ENCODE measurements at regions not wholly inside any gene's neighbourhood (a gene's known extent, or its start where the extent isn't known, plus 50 kb on each side); places are given as distances from the start of the nearest gene placed in this dataset.
"Not testable (repeated sequence)": the region's sequence is repeated elsewhere in the genome, so short reads cannot be mapped to it uniquely, and the experiment has no call there.

GRCh38 chrX:82528525-82528924 lies 979.6 kb upstream of the POU3F4 start:
- no peaks in the 10 kb centered on the region for H3K4me1 ChIP-seq (ENCODE audit: control insufficient read depth, extremely low read depth, insufficient read depth, low read length)
- H3K9ac ChIP-seq (ENCODE audit: insufficient read depth, low read length) = no peak overlapping the region
- H4K20me1 ChIP-seq (ENCODE audit: control insufficient read depth, extremely low read depth, insufficient read depth, low read length) = no peaks in the 10 kb centered on the region
- TF ChIP-seq EZH2 (IDR thresholded peaks at IDR 0.05; ENCODE audit: low read length, missing control alignments) (no peak), CTCF (conservative IDR thresholded peaks at IDR 0.05 in 1 of 2, IDR thresholded peaks at IDR 0.05 in 1 of 2; ENCODE audit: low read depth in 1 of 2, low read length in 2 of 2) (no peak)
- H3K4me3 ChIP-seq (replicated peaks in 1 of 4; ENCODE audit: control extremely low read depth in 1 of 4, insufficient read depth in 1 of 4, low read depth in 3 of 4, low read length in 4 of 4) = no peak overlapping the region
- H3K36me3 ChIP-seq (ENCODE audit: control insufficient read depth, insufficient read depth, low read length) = no peaks in the 10 kb centered on the region
- DNase-seq (ENCODE audit: low read depth in 2 of 2) = no peak
- H3K27ac ChIP-seq (ENCODE audit: insufficient read depth, low read length) = no peak overlapping the region
- no peak overlapping the region for H3K4me2 ChIP-seq (ENCODE audit: extremely low read depth, insufficient read depth, low read length)
- no peaks in the 10 kb centered on the region for H3K9me3 ChIP-seq (ENCODE audit: control insufficient read depth, insufficient read depth, low read depth, low read length)
- H3K79me2 ChIP-seq (ENCODE audit: control insufficient read depth, insufficient read depth, low read length) = no peaks in the 10 kb centered on the region
- H2AFZ ChIP-seq (ENCODE audit: low read length) = no peak overlapping the region
- H3K27me3 ChIP-seq (ENCODE audit: control insufficient read depth, insufficient read depth, low read length) = no peaks in the 10 kb centered on the region

DNA sequence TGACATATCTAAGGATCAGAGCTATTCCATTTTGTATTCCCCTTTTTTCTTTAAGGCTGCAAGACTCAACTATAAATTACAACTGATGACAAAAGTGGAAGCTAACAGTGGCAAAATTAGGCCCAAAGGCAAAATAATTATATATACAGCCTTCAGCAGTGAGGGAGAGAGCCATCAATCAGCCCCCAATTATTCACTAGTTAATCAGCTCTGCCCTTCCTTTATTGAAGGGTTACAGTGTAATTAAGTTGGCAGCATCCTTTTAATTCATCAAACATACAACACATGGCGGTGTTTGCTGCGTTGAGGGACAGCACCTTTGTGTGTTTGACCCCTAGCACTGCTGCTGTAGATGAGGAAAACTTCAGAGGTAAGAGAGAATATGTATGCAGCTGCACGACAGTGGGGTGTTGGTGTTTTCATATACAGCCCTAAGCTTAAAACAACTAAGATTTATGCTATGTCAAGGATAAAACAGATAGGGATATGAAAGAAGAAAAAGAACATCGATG lies 973.9 kb upstream of the POU3F4 start:
- H3K27ac ChIP-seq (ENCODE audit: insufficient read depth, low read length) = no peak overlapping the region
- no peaks in the 10 kb centered on the region for H3K27me3 ChIP-seq (ENCODE audit: control insufficient read depth, insufficient read depth, low read length)
- H3K9me3 ChIP-seq (ENCODE audit: control insufficient read depth, insufficient read depth, low read depth, low read length) = no peaks in the 10 kb centered on the region
- H3K9ac ChIP-seq (ENCODE audit: insufficient read depth, low read length) = no peak overlapping the region
- no peaks in the 10 kb centered on the region for H3K4me1 ChIP-seq (ENCODE audit: control insufficient read depth, extremely low read depth, insufficient read depth, low read length)
- no peak overlapping the region for H2AFZ ChIP-seq (ENCODE audit: low read length)
- no peak for TF ChIP-seq CTCF (conservative IDR thresholded peaks at IDR 0.05 in 1 of 2, IDR thresholded peaks at IDR 0.05 in 1 of 2; ENCODE audit: low read depth in 1 of 2, low read length in 2 of 2)
- TF ChIP-seq EZH2 (IDR thresholded peaks at IDR 0.05; ENCODE audit: low read length, missing control alignments) = no peak
- H3K4me2 ChIP-seq (ENCODE audit: extremely low read depth, insufficient read depth, low read length) = no peak overlapping the region
- no peak overlapping the region for H3K4me3 ChIP-seq (replicated peaks in 1 of 4; ENCODE audit: control extremely low read depth in 1 of 4, insufficient read depth in 1 of 4, low read depth in 3 of 4, low read length in 4 of 4)
- no peak for DNase-seq (ENCODE audit: low read depth in 2 of 2)
- H4K20me1 ChIP-seq (ENCODE audit: control insufficient read depth, extremely low read depth, insufficient read depth, low read length) = no peaks in the 10 kb centered on the region
- H3K36me3 ChIP-seq (ENCODE audit: control insufficient read depth, insufficient read depth, low read length) = no peaks in the 10 kb centered on the region
- no peaks in the 10 kb centered on the region for H3K79me2 ChIP-seq (ENCODE audit: control insufficient read depth, insufficient read depth, low read length)

- H3K4me1 ChIP-seq (ENCODE audit: control insufficient read depth, extremely low read depth, insufficient read depth, low read length); H3K9me3 ChIP-seq (ENCODE audit: control insufficient read depth, insufficient read depth, low read depth, low read length); H4K20me1 ChIP-seq (ENCODE audit: control insufficient read depth, extremely low read depth, insufficient read depth, low read length); H3K36me3 ChIP-seq (ENCODE audit: control insufficient read depth, insufficient read depth, low read length); H3K9ac ChIP-seq (ENCODE audit: insufficient read depth, low read length); H3K79me2 ChIP-seq (ENCODE audit: control insufficient read depth, insufficient read depth, low read length); DNase-seq (ENCODE audit: low read depth in 2 of 2); H2AFZ ChIP-seq (ENCODE audit: low read length); H3K4me3 ChIP-seq (replicated peaks in 1 of 4; ENCODE audit: control extremely low read depth in 1 of 4, insufficient read depth in 1 of 4, low read depth in 3 of 4, low read length in 4 of 4); H3K27me3 ChIP-seq (ENCODE audit: control insufficient read depth, insufficient read depth, low read length); H3K4me2 ChIP-seq (ENCODE audit: extremely low read depth, insufficient read depth, low read length); H3K27ac ChIP-seq (ENCODE audit: insufficient read depth, low read length): not testable (repeated sequence)
Measured at GRCh38 chrX:82537205-82537604, 970.9 kb upstream of the POU3F4 start.

Data from fibroblast of lung (primary cell).